Nephron (organoid): ENCODE measurements at regions not wholly inside any gene's neighbourhood (a gene's known extent, or its start where the extent isn't known, plus 50 kb on each side); places are given as distances from the start of the nearest gene placed in this dataset.

Experiments used
- H3K27ac Mint-ChIP-seq, 3 experiments: 2 replicates each; pipeline ENCODE4 v1.8.0; 2020; ENCODE audit warnings: mixed read lengths in 3 of 3, mild to moderate bottlenecking in 2 of 3, moderate library complexity in 1 of 3
- H3K27me3 Mint-ChIP-seq: 2 replicates; pipeline ENCODE4 v1.8.0; 2021; ENCODE audit warnings: low read depth, mild to moderate bottlenecking, moderate library complexity, mixed read lengths
- H3K36me3 Mint-ChIP-seq: 2 replicates; pipeline ENCODE4 v1.8.0; 2020; ENCODE audit warnings: low read depth, mixed read lengths
- H3K4me1 Mint-ChIP-seq: 2 replicates; pipeline ENCODE4 v1.8.0; 2020; ENCODE audit warnings: mixed read lengths
- H3K4me3 Mint-ChIP-seq, 3 experiments: 2 replicates each; pipeline ENCODE4 v1.8.0; 2020; ENCODE audit warnings: mild to moderate bottlenecking in 3 of 3, mixed read lengths in 3 of 3, moderate library complexity in 2 of 3
- H3K9me3 Mint-ChIP-seq: 2 replicates; pipeline ENCODE4 v1.8.0; 2020; ENCODE audit warnings: mixed read lengths
- TF ChIP-seq, protein P1 (sequence below), 3 experiments: fragments of 200-600 bp; sonication (generic); IDR thresholded peaks; one replicate each; pipeline ENCODE4 v1.5.0; 2021; ENCODE audit warnings: antibody characterized with exemption in 3 of 3; ENCODE audit not compliant: unreplicated experiment in 3 of 3

- TF ChIP-seq, protein P1, sequence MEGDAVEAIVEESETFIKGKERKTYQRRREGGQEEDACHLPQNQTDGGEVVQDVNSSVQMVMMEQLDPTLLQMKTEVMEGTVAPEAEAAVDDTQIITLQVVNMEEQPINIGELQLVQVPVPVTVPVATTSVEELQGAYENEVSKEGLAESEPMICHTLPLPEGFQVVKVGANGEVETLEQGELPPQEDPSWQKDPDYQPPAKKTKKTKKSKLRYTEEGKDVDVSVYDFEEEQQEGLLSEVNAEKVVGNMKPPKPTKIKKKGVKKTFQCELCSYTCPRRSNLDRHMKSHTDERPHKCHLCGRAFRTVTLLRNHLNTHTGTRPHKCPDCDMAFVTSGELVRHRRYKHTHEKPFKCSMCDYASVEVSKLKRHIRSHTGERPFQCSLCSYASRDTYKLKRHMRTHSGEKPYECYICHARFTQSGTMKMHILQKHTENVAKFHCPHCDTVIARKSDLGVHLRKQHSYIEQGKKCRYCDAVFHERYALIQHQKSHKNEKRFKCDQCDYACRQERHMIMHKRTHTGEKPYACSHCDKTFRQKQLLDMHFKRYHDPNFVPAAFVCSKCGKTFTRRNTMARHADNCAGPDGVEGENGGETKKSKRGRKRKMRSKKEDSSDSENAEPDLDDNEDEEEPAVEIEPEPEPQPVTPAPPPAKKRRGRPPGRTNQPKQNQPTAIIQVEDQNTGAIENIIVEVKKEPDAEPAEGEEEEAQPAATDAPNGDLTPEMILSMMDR (IDR thresholded peaks at IDR 0.05; ENCODE audit: unreplicated experiment in 3 of 3): no peak
- Mint-ChIP-seq H3K36me3 (no peaks in the 10 kb centered on the region), H3K4me1 (peaks cover 10% of the 10 kb centered on the region), H3K27me3 (no peaks in the 10 kb centered on the region), H3K9me3 (peaks cover 8% of the 10 kb centered on the region), H3K27ac (no peak overlapping the region), H3K4me3 (no peak overlapping the region)
These were observed 86.9 kb upstream of the ATP10A start for GRCh38 chr15:25950014-25950413.

DNA sequence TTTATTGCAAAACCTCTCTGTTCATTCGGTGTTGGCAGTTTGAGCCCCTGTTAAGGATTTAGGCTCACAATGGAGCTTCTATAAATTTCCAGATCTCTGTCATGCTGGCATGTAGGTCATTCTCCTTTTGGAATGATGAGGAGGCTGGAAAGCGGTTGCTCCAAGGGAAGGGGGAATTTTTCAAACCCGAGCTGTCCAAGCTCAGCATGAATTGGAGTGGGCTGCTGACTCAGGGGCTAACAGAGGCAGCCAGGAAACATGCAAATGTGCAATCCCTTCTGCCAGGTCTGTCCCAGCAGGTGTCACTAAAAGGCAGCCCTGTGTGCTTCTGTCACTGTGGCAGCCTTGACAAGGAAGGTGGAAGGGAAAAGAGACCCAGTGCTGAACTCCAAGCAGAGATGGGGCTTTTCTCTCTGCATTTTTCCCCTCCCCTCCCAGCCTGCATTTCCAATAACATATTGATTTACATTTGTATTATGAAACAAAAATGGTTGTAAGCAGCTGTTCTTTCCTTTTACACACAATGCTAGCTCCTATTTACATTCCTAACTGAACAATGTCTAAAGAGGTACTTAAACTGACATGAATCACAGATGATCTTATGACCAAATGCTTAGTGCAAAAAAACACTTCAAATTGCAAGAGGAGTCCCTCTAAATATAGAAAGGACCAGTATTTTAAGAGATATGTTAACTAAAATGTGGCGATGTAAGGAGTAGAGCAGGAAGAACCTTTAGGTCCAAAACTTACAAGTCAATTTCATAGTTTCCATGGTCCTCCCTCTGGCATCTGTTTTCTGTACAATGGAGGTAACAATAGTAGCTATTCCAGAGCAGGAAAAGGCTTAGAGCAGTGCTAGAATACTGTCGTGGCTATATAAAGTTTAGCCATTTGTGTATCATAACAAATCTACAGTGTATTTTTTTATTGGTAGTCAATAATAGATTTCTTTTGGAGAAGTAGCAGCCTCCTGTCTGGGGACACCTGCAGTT, 84.5 kb upstream of the ATP10A start:
- H3K4me3 Mint-ChIP-seq: peak overlapping the region in 1 of 3 experiments; percentile 21
- TF ChIP-seq, protein P1 (IDR thresholded peaks at IDR 0.05; ENCODE audit: unreplicated experiment in 3 of 3): peak in 1 of 3 experiments; percentile 26
- no peaks in the 10 kb centered on the region for H3K9me3 Mint-ChIP-seq
- H3K36me3 Mint-ChIP-seq: no peaks in the 10 kb centered on the region
- peaks cover 4% of the 10 kb centered on the region for H3K27me3 Mint-ChIP-seq
- peaks cover 10% of the 10 kb centered on the region for H3K4me1 Mint-ChIP-seq
- peak overlapping the region in 2 of 3 experiments; percentile 7 to 42 for H3K27ac Mint-ChIP-seq

GRCh38 chr15:25946241-25946805, 83.2 kb upstream of the ATP10A start:
- no peaks in the 10 kb centered on the region for H3K36me3 Mint-ChIP-seq
- peaks cover 4% of the 10 kb centered on the region for H3K27me3 Mint-ChIP-seq
- H3K4me3 Mint-ChIP-seq: no peak overlapping the region
- H3K27ac Mint-ChIP-seq: no peak overlapping the region
- TF ChIP-seq, protein P1 (IDR thresholded peaks at IDR 0.05; ENCODE audit: unreplicated experiment in 3 of 3): no peak
- peaks cover 3% of the 10 kb centered on the region for H3K9me3 Mint-ChIP-seq
- H3K4me1 Mint-ChIP-seq: peaks cover 16% of the 10 kb centered on the region

- H3K36me3 Mint-ChIP-seq: no peaks in the 10 kb centered on the region
- TF ChIP-seq, protein P1 (IDR thresholded peaks at IDR 0.05; ENCODE audit: unreplicated experiment in 3 of 3): no peak
- peaks cover 3% of the 10 kb centered on the region for H3K9me3 Mint-ChIP-seq
- no peak overlapping the region for H3K4me3 Mint-ChIP-seq
- peaks cover 4% of the 10 kb centered on the region for H3K27me3 Mint-ChIP-seq
- no peak overlapping the region for H3K27ac Mint-ChIP-seq
- peaks cover 16% of the 10 kb centered on the region for H3K4me1 Mint-ChIP-seq
These were observed 81.3 kb upstream of the ATP10A start for GRCh38 chr15:25944386-25944785.

DNA sequence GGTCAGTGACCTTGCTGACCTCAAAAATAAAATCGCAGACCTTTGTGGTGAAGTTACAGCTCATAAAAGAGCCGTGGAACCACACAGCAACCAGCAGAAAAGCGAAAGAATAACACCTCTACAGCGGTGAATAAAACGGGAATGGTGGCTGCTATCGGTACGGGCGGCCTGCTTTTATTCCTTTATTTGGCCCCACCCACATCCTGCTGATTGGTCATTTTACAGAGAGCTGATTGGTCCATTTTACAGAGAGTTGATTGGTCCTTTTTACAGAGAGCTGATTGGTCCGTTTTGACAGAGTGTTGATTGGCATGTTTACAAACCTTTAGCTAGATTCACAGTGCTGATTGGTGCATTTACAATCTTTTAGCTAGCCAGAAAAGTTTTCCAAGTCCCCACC, 80.7 kb upstream of the ATP10A start:
- Mint-ChIP-seq H3K27me3 (peaks cover 4% of the 10 kb centered on the region), H3K9me3 (peaks cover 3% of the 10 kb centered on the region), H3K27ac (no peak overlapping the region), H3K4me1 (peaks cover 16% of the 10 kb centered on the region), H3K36me3 (no peaks in the 10 kb centered on the region), H3K4me3 (no peak overlapping the region)
- TF ChIP-seq, protein P1 (IDR thresholded peaks at IDR 0.05; ENCODE audit: unreplicated experiment in 3 of 3): no peak
